Memory B cell (primary cell): ENCODE measurements at regions not wholly inside any gene's neighbourhood (a gene's known extent, or its start where the extent isn't known, plus 50 kb on each side); places are given as distances from the start of the nearest gene placed in this dataset.
"Not testable (repeated sequence)": the region's sequence is repeated elsewhere in the genome, so short reads cannot be mapped to it uniquely, and the experiment has no call there.

ENCODE experiments used
- ATAC-seq: fragments of 150-1000 bp; cut with Tn5 transposase; 2 replicates; pipeline ENCODE4 v1.10.0; 2021; ENCODE audit warnings: low read depth, mild to moderate bottlenecking, moderate library complexity
- DNase-seq, 2 donors: peaks; one replicate each; pipeline ENCODE4 v3.0.0; 2022; ENCODE audit warnings: low spot score in 2 of 2
- H3K27ac Mint-ChIP-seq: one replicate; pipeline ENCODE4 v1.8.0; 2022; ENCODE audit warnings: mild to moderate bottlenecking, moderate library complexity, mixed read lengths
- H3K27me3 Mint-ChIP-seq: one replicate; pipeline ENCODE4 v1.8.0; 2022; ENCODE audit warnings: mixed read lengths
- H3K36me3 Mint-ChIP-seq: one replicate; pipeline ENCODE4 v1.8.0; 2022; ENCODE audit warnings: mild to moderate bottlenecking, mixed read lengths
- H3K4me1 Mint-ChIP-seq: one replicate; pipeline ENCODE4 v1.8.0; 2022; ENCODE audit warnings: mixed read lengths
- H3K4me3 Mint-ChIP-seq: one replicate; pipeline ENCODE4 v1.8.0; 2022; ENCODE audit warnings: mild to moderate bottlenecking, moderate library complexity, mixed read lengths
- H3K9me3 Mint-ChIP-seq: one replicate; pipeline ENCODE4 v1.8.0; 2022; ENCODE audit warnings: mixed read lengths

GRCh38 chr5:36396640-36397039 is 94.9 kb upstream of the RANBP3L start:
- Mint-ChIP-seq H3K4me1 (peaks cover 5% of the 10 kb centered on the region), H3K27ac (no peak overlapping the region)

GRCh38 chr5:36397901-36398536 is 96.3 kb upstream of the RANBP3L start:
- Mint-ChIP-seq H3K9me3 (no peaks in the 10 kb centered on the region), H3K27me3 (peaks cover 2% of the 10 kb centered on the region), H3K36me3 (no peaks in the 10 kb centered on the region), H3K27ac (peak overlapping the region; percentile 5), H3K4me1 (peaks cover 5% of the 10 kb centered on the region), H3K4me3 (no peak overlapping the region)
- DNase-seq = no peak
- ATAC-seq = no peak

More at GRCh38 chr5:36396640-36397039, 94.9 kb upstream of the RANBP3L start:
- H3K27me3 Mint-ChIP-seq = peaks cover 2% of the 10 kb centered on the region
- no peaks in the 10 kb centered on the region for H3K36me3 Mint-ChIP-seq
- ATAC-seq (no peak), DNase-seq (no peak)
- no peak overlapping the region for H3K4me3 Mint-ChIP-seq
- no peaks in the 10 kb centered on the region for H3K9me3 Mint-ChIP-seq

- DNase-seq (no peak), ATAC-seq (no peak)
- Mint-ChIP-seq H3K27ac (no peak overlapping the region), H3K36me3 (no peaks in the 10 kb centered on the region), H3K27me3 (peaks cover 7% of the 10 kb centered on the region), H3K4me1 (peaks cover 2% of the 10 kb centered on the region), H3K9me3 (no peaks in the 10 kb centered on the region), H3K4me3 (no peak overlapping the region)
Measured at GRCh38 chr5:36402512-36402906, 100.8 kb upstream of the RANBP3L start.

- Mint-ChIP-seq H3K27me3 (peaks cover 7% of the 10 kb centered on the region), H3K36me3 (no peaks in the 10 kb centered on the region), H3K4me3 (no peak overlapping the region), H3K27ac (no peak overlapping the region), H3K4me1 (peaks cover 2% of the 10 kb centered on the region), H3K9me3 (no peaks in the 10 kb centered on the region)
- DNase-seq (no peak), ATAC-seq (no peak)
Measured at GRCh38 chr5:36403632-36404311, 102.1 kb upstream of the RANBP3L start.

- Mint-ChIP-seq H3K4me3 (no peak overlapping the region), H3K27ac (no peak overlapping the region), H3K4me1 (peaks cover 2% of the 10 kb centered on the region), H3K27me3 (peaks cover 7% of the 10 kb centered on the region), H3K36me3 (no peaks in the 10 kb centered on the region), H3K9me3 (peaks cover 2% of the 10 kb centered on the region)
- DNase-seq (no peak), ATAC-seq (no peak)
Measured at GRCh38 chr5:36406023-36406422, 104.3 kb upstream of the RANBP3L start.

- H3K4me3 Mint-ChIP-seq = no peak overlapping the region
- H3K27ac Mint-ChIP-seq = no peak overlapping the region
- H3K36me3 Mint-ChIP-seq = peaks cover 3% of the 10 kb centered on the region
- no peak for DNase-seq
- ATAC-seq = no peak
- peaks cover 5% of the 10 kb centered on the region for H3K9me3 Mint-ChIP-seq
- H3K4me1 Mint-ChIP-seq = peaks cover 2% of the 10 kb centered on the region
- peaks cover 11% of the 10 kb centered on the region for H3K27me3 Mint-ChIP-seq
Measured at GRCh38 chr5:36407396-36407795, 105.7 kb upstream of the RANBP3L start.

GRCh38 chr5:36409711-36410110 is 108.0 kb upstream of the RANBP3L start:
- not testable (repeated sequence) for ATAC-seq, H3K9me3 Mint-ChIP-seq, H3K27me3 Mint-ChIP-seq, H3K4me1 Mint-ChIP-seq, DNase-seq, H3K27ac Mint-ChIP-seq, H3K4me3 Mint-ChIP-seq, H3K36me3 Mint-ChIP-seq

GRCh38 chr5:36410672-36411071 is 109.0 kb upstream of the RANBP3L start:
- H3K36me3 Mint-ChIP-seq, DNase-seq, ATAC-seq: not testable (repeated sequence)

GRCh38 chr5:36414869-36415282 is 113.2 kb upstream of the RANBP3L start:
- ATAC-seq = no peak
- peaks cover 3% of the 10 kb centered on the region for H3K36me3 Mint-ChIP-seq
- H3K27me3 Mint-ChIP-seq = peaks cover 4% of the 10 kb centered on the region
- H3K9me3 Mint-ChIP-seq = peaks cover 5% of the 10 kb centered on the region
- H3K4me1 Mint-ChIP-seq = no peaks in the 10 kb centered on the region
- DNase-seq = no peak
- no peak overlapping the region for H3K27ac Mint-ChIP-seq
- H3K4me3 Mint-ChIP-seq = no peak overlapping the region

More at GRCh38 chr5:36410672-36411071, 109.0 kb upstream of the RANBP3L start:
- H3K4me1 Mint-ChIP-seq, H3K4me3 Mint-ChIP-seq, H3K27ac Mint-ChIP-seq, H3K27me3 Mint-ChIP-seq, H3K9me3 Mint-ChIP-seq: not testable (repeated sequence)

GRCh38 chr5:36416605-36417004 is 114.9 kb upstream of the RANBP3L start:
- no peaks in the 10 kb centered on the region for H3K36me3 Mint-ChIP-seq
- no peaks in the 10 kb centered on the region for H3K9me3 Mint-ChIP-seq
- DNase-seq (no peak), ATAC-seq (no peak)
- H3K4me1 Mint-ChIP-seq = no peaks in the 10 kb centered on the region
- no peaks in the 10 kb centered on the region for H3K27me3 Mint-ChIP-seq
- no peak overlapping the region for H3K27ac Mint-ChIP-seq
- no peak overlapping the region for H3K4me3 Mint-ChIP-seq

GRCh38 chr5:36417221-36417620 is 115.5 kb upstream of the RANBP3L start:
- DNase-seq = no peak

GRCh38 chr5:36417668-36418067 is 116.0 kb upstream of the RANBP3L start:
- Mint-ChIP-seq H3K36me3 (no peaks in the 10 kb centered on the region), H3K4me1 (no peaks in the 10 kb centered on the region), H3K4me3 (no peak overlapping the region), H3K9me3 (no peaks in the 10 kb centered on the region), H3K27me3 (no peaks in the 10 kb centered on the region), H3K27ac (no peak overlapping the region)
- DNase-seq (no peak), ATAC-seq (no peak)

More at GRCh38 chr5:36417221-36417620, 115.5 kb upstream of the RANBP3L start:
- Mint-ChIP-seq H3K27me3 (no peaks in the 10 kb centered on the region), H3K9me3 (no peaks in the 10 kb centered on the region), H3K36me3 (no peaks in the 10 kb centered on the region), H3K4me1 (no peaks in the 10 kb centered on the region), H3K4me3 (no peak overlapping the region), H3K27ac (no peak overlapping the region)
- no peak for ATAC-seq

- Mint-ChIP-seq H3K36me3 (no peaks in the 10 kb centered on the region), H3K27me3 (no peaks in the 10 kb centered on the region), H3K9me3 (no peaks in the 10 kb centered on the region), H3K27ac (no peak overlapping the region), H3K4me3 (no peak overlapping the region), H3K4me1 (no peaks in the 10 kb centered on the region)
- DNase-seq = no peak
- no peak for ATAC-seq
Measured at GRCh38 chr5:36418152-36418979, 116.7 kb upstream of the RANBP3L start.

- no peak for ATAC-seq
- no peak overlapping the region for H3K4me3 Mint-ChIP-seq
- no peak overlapping the region for H3K27ac Mint-ChIP-seq
Measured at GRCh38 chr5:36421256-36421655, 119.6 kb upstream of the RANBP3L start.

More at GRCh38 chr5:36421256-36421655, 119.6 kb upstream of the RANBP3L start:
- Mint-ChIP-seq H3K4me1 (no peaks in the 10 kb centered on the region), H3K27me3 (peaks cover 2% of the 10 kb centered on the region), H3K36me3 (no peaks in the 10 kb centered on the region), H3K9me3 (no peaks in the 10 kb centered on the region)
- DNase-seq = no peak
